Endothelial cell (in vitro differentiated cells): ENCODE measurements at regions not wholly inside any gene's neighbourhood (a gene's known extent, or its start where the extent isn't known, plus 50 kb on each side); places are given as distances from the start of the nearest gene placed in this dataset.

Experiments
- DNase-seq: peaks from one replicate; pipeline ENCODE4 v3.0.0; 2021; ENCODE audit warnings: low spot score
- H3K27ac Mint-ChIP-seq: one replicate; pipeline ENCODE4 v1.8.0; 2021; ENCODE audit warnings: mixed read lengths, inconsistent platforms; ENCODE audit not compliant: unreplicated experiment
- H3K27me3 Mint-ChIP-seq: one replicate; pipeline ENCODE4 v1.8.0; 2021; ENCODE audit warnings: mild to moderate bottlenecking, moderate library complexity, mixed read lengths, inconsistent platforms; ENCODE audit not compliant: unreplicated experiment
- H3K36me3 Mint-ChIP-seq: one replicate; pipeline ENCODE4 v1.8.0; 2021; ENCODE audit warnings: mild to moderate bottlenecking, low read depth, mixed read lengths, inconsistent platforms; ENCODE audit not compliant: unreplicated experiment
- H3K4me1 Mint-ChIP-seq: one replicate; pipeline ENCODE4 v1.8.0; 2021; ENCODE audit warnings: mild to moderate bottlenecking, mixed read lengths, inconsistent platforms; ENCODE audit not compliant: unreplicated experiment
- H3K4me3 Mint-ChIP-seq: one replicate; pipeline ENCODE4 v1.8.0; 2021; ENCODE audit warnings: mild to moderate bottlenecking, mixed read lengths, inconsistent platforms; ENCODE audit not compliant: unreplicated experiment
- H3K9me3 Mint-ChIP-seq: one replicate; pipeline ENCODE4 v1.8.0; 2021; ENCODE audit warnings: mixed read lengths, inconsistent platforms; ENCODE audit not compliant: unreplicated experiment
- CTCF ChIP-seq: fragments of 200-600 bp; sonication (generic); IDR thresholded peaks from one replicate; pipeline ENCODE4 v1.5.0; 2021; ENCODE audit warnings: antibody characterized with exemption; ENCODE audit not compliant: unreplicated experiment

GRCh38 chr12:58032156-58032555 lies 90.8 kb downstream of the ATP23 start:
- TF ChIP-seq CTCF = no peak
- DNase-seq = no peak
- H3K4me3 Mint-ChIP-seq = no peak overlapping the region
- H3K27me3 Mint-ChIP-seq = peaks cover 1% of the 10 kb centered on the region
- H3K9me3 Mint-ChIP-seq = peaks cover 31% of the 10 kb centered on the region
- H3K36me3 Mint-ChIP-seq = peaks cover 16% of the 10 kb centered on the region
- H3K27ac Mint-ChIP-seq = no peak overlapping the region
- no peaks in the 10 kb centered on the region for H3K4me1 Mint-ChIP-seq

- Mint-ChIP-seq H3K4me3 (no peak overlapping the region), H3K27ac (no peak overlapping the region), H3K4me1 (no peaks in the 10 kb centered on the region), H3K9me3 (peaks cover 31% of the 10 kb centered on the region), H3K36me3 (peaks cover 16% of the 10 kb centered on the region), H3K27me3 (peaks cover 4% of the 10 kb centered on the region)
- no peak for DNase-seq
- no peak for TF ChIP-seq CTCF
Observed at GRCh38 chr12:58033831-58034230, 92.5 kb downstream of the ATP23 start.

- DNase-seq = no peak
- H3K27me3 Mint-ChIP-seq = peaks cover 4% of the 10 kb centered on the region
- H3K27ac Mint-ChIP-seq = no peak overlapping the region
- H3K4me1 Mint-ChIP-seq = no peaks in the 10 kb centered on the region
- H3K4me3 Mint-ChIP-seq = no peak overlapping the region
- H3K36me3 Mint-ChIP-seq = peaks cover 16% of the 10 kb centered on the region
- no peak for TF ChIP-seq CTCF
- peaks cover 31% of the 10 kb centered on the region for H3K9me3 Mint-ChIP-seq
Observed at GRCh38 chr12:58034311-58034710, 92.9 kb downstream of the ATP23 start.

- peaks cover 16% of the 10 kb centered on the region for H3K36me3 Mint-ChIP-seq
- peaks cover 31% of the 10 kb centered on the region for H3K9me3 Mint-ChIP-seq
- H3K4me1 Mint-ChIP-seq = no peaks in the 10 kb centered on the region
- peaks cover 4% of the 10 kb centered on the region for H3K27me3 Mint-ChIP-seq
- TF ChIP-seq CTCF = no peak
- no peak for DNase-seq
- peak overlapping the region; percentile 47 for H3K4me3 Mint-ChIP-seq
- H3K27ac Mint-ChIP-seq = no peak overlapping the region
Observed at GRCh38 chr12:58034712-58035111, 93.3 kb downstream of the ATP23 start.

- H3K4me1 Mint-ChIP-seq = peaks cover 2% of the 10 kb centered on the region
- H3K4me3 Mint-ChIP-seq = no peak overlapping the region
- H3K27ac Mint-ChIP-seq = no peak overlapping the region
- TF ChIP-seq CTCF = no peak
- H3K36me3 Mint-ChIP-seq = peaks cover 3% of the 10 kb centered on the region
- DNase-seq = no peak
- H3K27me3 Mint-ChIP-seq = peaks cover 3% of the 10 kb centered on the region
- H3K9me3 Mint-ChIP-seq = peaks cover 4% of the 10 kb centered on the region
Observed at GRCh38 chr12:58041441-58041840, 100.1 kb downstream of the ATP23 start.
